GM12801 (cell line): ENCODE measurements at regions not wholly inside any gene's neighbourhood (a gene's known extent, or its start where the extent isn't known, plus 50 kb on each side); places are given as distances from the start of the nearest gene placed in this dataset.

Experiments
- CTCF ChIP-seq: IDR thresholded peaks from one replicate; pipeline ENCODE4 v1.5.1; 2011; ENCODE audit warnings: control low read depth; ENCODE audit not compliant: insufficient read length; ENCODE audit errors: extremely low read depth

- TF ChIP-seq CTCF = no peak
These were observed 674.7 kb downstream of the PLCL1 start for GRCh38 chr2:198479065-198479464.

GRCh38 chr2:198478361-198478760 is 674.0 kb downstream of the PLCL1 start:
- no peak for TF ChIP-seq CTCF

GRCh38 chr2:198476007-198476406 is 671.6 kb downstream of the PLCL1 start:
- no peak for TF ChIP-seq CTCF

- no peak for TF ChIP-seq CTCF
These were observed 666.9 kb downstream of the PLCL1 start for GRCh38 chr2:198471291-198471690.

GRCh38 chr2:198468136-198468535 is 663.7 kb downstream of the PLCL1 start:
- no peak for TF ChIP-seq CTCF

GRCh38 chr2:198465970-198466369 is 661.6 kb downstream of the PLCL1 start:
- no peak for TF ChIP-seq CTCF

- no peak for TF ChIP-seq CTCF
These were observed 652.0 kb downstream of the PLCL1 start for GRCh38 chr2:198456418-198456817.

- TF ChIP-seq CTCF = no peak
These were observed 649.5 kb downstream of the PLCL1 start for GRCh38 chr2:198453866-198454265.
